Neural cell (in vitro differentiated cells): ENCODE measurements at regions not wholly inside any gene's neighbourhood (a gene's known extent, or its start where the extent isn't known, plus 50 kb on each side); places are given as distances from the start of the nearest gene placed in this dataset.

ENCODE experiments used
- H2AFZ ChIP-seq: fragments of 200-600, 300-800 bp; sonication (generic), shearing (Covaris generic); 2 replicates; pipeline ENCODE4 v1.6.0; 2014; ENCODE audit warnings: low read depth, mild to moderate bottlenecking, antibody characterized with exemption, low read length, moderate library complexity
- H3F3A ChIP-seq: fragments of 200-600 bp; shearing (Covaris generic); 2 replicates; pipeline ENCODE4 v1.6.1; 2016; ENCODE audit warnings: mild to moderate bottlenecking, moderate library complexity, mixed read lengths, antibody characterized with exemption, low read length; ENCODE audit not compliant: insufficient read depth, poor library complexity, severe bottlenecking
- H3K27ac ChIP-seq: fragments of 200-600, 300-800 bp; sonication (generic), shearing (Covaris generic); 2 replicates; pipeline ENCODE4 v1.5.1; 2014; ENCODE audit warnings: mild to moderate bottlenecking, low read length, moderate library complexity
- H3K27me3 ChIP-seq: fragments of 300-800, 200-600 bp; sonication (generic), shearing (Covaris generic); 2 replicates; pipeline ENCODE4 v1.6.0; 2014; ENCODE audit warnings: mild to moderate bottlenecking, low read depth, low read length, moderate library complexity; ENCODE audit not compliant: insufficient read depth
- H3K36me3 ChIP-seq: fragments of 300-800, 200-600 bp; sonication (generic), shearing (Covaris generic); 2 replicates; pipeline ENCODE4 v1.5.1; 2014; ENCODE audit warnings: mild to moderate bottlenecking, antibody characterized with exemption, low read length, moderate library complexity; ENCODE audit not compliant: insufficient read depth
- H3K4me2 ChIP-seq: fragments of 300-800, 200-600 bp; sonication (generic), shearing (Covaris generic); 2 replicates; pipeline ENCODE4 v1.6.0; 2014; ENCODE audit warnings: mild to moderate bottlenecking, low read length
- H3K4me3 ChIP-seq: fragments of 300-800, 200-600 bp; sonication (generic), shearing (Covaris generic); 2 replicates; pipeline ENCODE4 v1.5.1; 2014; ENCODE audit warnings: mild to moderate bottlenecking, low read length, moderate library complexity
- H3K79me2 ChIP-seq: fragments of 200-600 bp; shearing (Covaris generic); replicated peaks from 2 replicates; pipeline ENCODE4 v1.6.0; 2014; ENCODE audit warnings: mild to moderate bottlenecking, low read length, moderate library complexity; ENCODE audit not compliant: insufficient read depth
- H3K9ac ChIP-seq: fragments of 300-800, 200-600 bp; sonication (generic), shearing (Covaris generic); 2 replicates; pipeline ENCODE4 v1.6.1; 2016; ENCODE audit warnings: mild to moderate bottlenecking, low read length, mixed read lengths
- H3K9me2 ChIP-seq: fragments of 200-600 bp; shearing (Covaris generic); 2 replicates; pipeline ENCODE4 v1.6.1; 2016; ENCODE audit warnings: mild to moderate bottlenecking, low read length, mixed read lengths; ENCODE audit not compliant: insufficient read depth
- H3K9me3 ChIP-seq: fragments of 200-600, 300-800 bp; sonication (generic), shearing (Covaris generic); 2 replicates; pipeline ENCODE4 v1.6.1; 2016; ENCODE audit warnings: mild to moderate bottlenecking, mixed run types, low read length, moderate library complexity, mixed read lengths
- H4K20me1 ChIP-seq: fragments of 200-600 bp; shearing (Covaris generic); 2 replicates; pipeline ENCODE4 v1.6.1; 2016; ENCODE audit warnings: mild to moderate bottlenecking, mixed run types; ENCODE audit not compliant: insufficient read depth
- CTCF ChIP-seq: fragments of 450-650 bp; IDR thresholded peaks from 2 replicates; pipeline ENCODE4 v1.5.1; 2014; ENCODE audit warnings: antibody characterized with exemption, mild to moderate bottlenecking, moderate library complexity; ENCODE audit not compliant: poor library complexity, severe bottlenecking
- EP300 ChIP-seq: fragments of 450-650 bp; conservative IDR thresholded peaks from 2 replicates; pipeline ENCODE4 v1.6.1; 2014; ENCODE audit warnings: antibody characterized with exemption, mild to moderate bottlenecking, moderate library complexity; ENCODE audit not compliant: poor library complexity, severe bottlenecking
- EZH2 ChIP-seq: fragments of 200-600, 300-800 bp; shearing (Covaris generic), sonication (generic); IDR thresholded peaks from 2 replicates; pipeline ENCODE4 v1.6.1; 2014; ENCODE audit warnings: antibody characterized with exemption, low read length, borderline replicate concordance, mild to moderate bottlenecking; ENCODE audit not compliant: insufficient read depth, poor library complexity, severe bottlenecking
- MXI1 ChIP-seq: fragments of 450-650 bp; conservative IDR thresholded peaks from 2 replicates; pipeline ENCODE4 v1.6.1; 2014; ENCODE audit warnings: antibody characterized with exemption, mild to moderate bottlenecking; ENCODE audit not compliant: poor library complexity, severe bottlenecking
- POLR2AphosphoS5 ChIP-seq: IDR thresholded peaks from 2 replicates; pipeline ENCODE4 v1.6.1; 2012
- RAD21 ChIP-seq: fragments of 450-650 bp; conservative IDR thresholded peaks from 2 replicates; pipeline ENCODE4 v1.6.1; 2014; ENCODE audit warnings: antibody characterized with exemption, mild to moderate bottlenecking, moderate library complexity
- REST ChIP-seq: IDR thresholded peaks from 2 replicates; pipeline ENCODE4 v1.6.1; 2012; ENCODE audit warnings: borderline replicate concordance
- SMC3 ChIP-seq: fragments of 450-650 bp; conservative IDR thresholded peaks from 2 replicates; pipeline ENCODE4 v1.6.1; 2014; ENCODE audit warnings: antibody characterized with exemption, mild to moderate bottlenecking, moderate library complexity; ENCODE audit not compliant: poor library complexity
- TAF1 ChIP-seq: IDR thresholded peaks from 2 replicates; pipeline ENCODE4 v1.6.1; 2012; ENCODE audit warnings: low read depth

- no peaks in the 10 kb centered on the region for H4K20me1 ChIP-seq
- H3K27ac ChIP-seq, result peak overlapping the region; percentile 51
- no peaks in the 10 kb centered on the region for H3K79me2 ChIP-seq
- no peaks in the 10 kb centered on the region for H3K36me3 ChIP-seq
- H3K9me2 ChIP-seq, result no peaks in the 10 kb centered on the region
- no peaks in the 10 kb centered on the region for H3K9me3 ChIP-seq
- no peaks in the 10 kb centered on the region for H3F3A ChIP-seq
- no peaks in the 10 kb centered on the region for H3K27me3 ChIP-seq
- H2AFZ ChIP-seq, result no peak overlapping the region
- no peak overlapping the region for H3K9ac ChIP-seq
- no peak overlapping the region for H3K4me2 ChIP-seq
- no peak overlapping the region for H3K4me3 ChIP-seq
- TF ChIP-seq REST (peak; percentile 15), EZH2 (no peak), EP300 (peak; percentile 51), POLR2AphosphoS5 (peak; percentile 49)
These were observed 100.1 kb upstream of the PCGF5 start for GRCh38 chr10:91120348-91120747.

GRCh38 chr10:91123261-91123660 is 97.2 kb upstream of the PCGF5 start:
- TF ChIP-seq EP300, result no peak
- no peak for TF ChIP-seq POLR2AphosphoS5
- no peak for TF ChIP-seq TAF1
- TF ChIP-seq SMC3, result no peak
- no peak for TF ChIP-seq EZH2
- no peak for TF ChIP-seq CTCF
- no peak for TF ChIP-seq REST
- TF ChIP-seq RAD21, result no peak
- no peak for TF ChIP-seq MXI1
- Histone ChIP-seq H4K20me1 (no peaks in the 10 kb centered on the region), H3K9me3 (no peaks in the 10 kb centered on the region), H3K27me3 (no peaks in the 10 kb centered on the region), H3K9ac (no peak overlapping the region), H3F3A (no peaks in the 10 kb centered on the region), H2AFZ (no peak overlapping the region), H3K9me2 (no peaks in the 10 kb centered on the region), H3K79me2 (no peaks in the 10 kb centered on the region), H3K27ac (no peak overlapping the region), H3K4me3 (no peak overlapping the region), H3K4me2 (no peak overlapping the region), H3K36me3 (no peaks in the 10 kb centered on the region)
